GM18909 (cell line): ENCODE measurements at regions not wholly inside any gene's neighbourhood (a gene's known extent, or its start where the extent isn't known, plus 50 kb on each side); places are given as distances from the start of the nearest gene placed in this dataset.
"Not testable (repeated sequence)": the region's sequence is repeated elsewhere in the genome, so short reads cannot be mapped to it uniquely, and the experiment has no call there.

ENCODE experiments used
- ATAC-seq: cut with Tn5 transposase; IDR thresholded peaks from one replicate; pipeline ENCODE4 v1.9.1; 2021; ENCODE audit warnings: mild to moderate bottlenecking; ENCODE audit not compliant: unreplicated experiment, poor library complexity

GRCh38 chr7:124188576-124188975, 155.7 kb upstream of the TMEM229A start:
- no peak for ATAC-seq

DNA sequence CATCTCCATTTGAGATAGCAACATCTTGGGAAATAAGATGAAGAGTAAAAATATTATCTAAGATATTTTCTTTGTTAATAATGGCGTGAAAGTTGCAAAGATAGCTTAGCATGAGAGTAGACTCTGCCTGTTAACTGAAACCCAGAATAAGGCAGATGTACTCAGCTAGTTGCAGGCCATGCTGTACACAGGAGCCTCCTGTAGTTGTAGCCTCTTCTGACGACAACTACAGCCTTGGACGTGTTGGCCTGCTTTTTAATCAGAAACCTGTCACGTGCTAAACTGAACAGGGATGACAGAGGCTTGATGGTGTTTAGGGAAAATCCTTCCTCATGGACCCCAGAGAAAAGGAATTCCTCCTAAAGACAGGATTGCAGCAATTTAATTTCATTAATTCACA, 155.1 kb upstream of the TMEM229A start:
- no peak for ATAC-seq

- no peak for ATAC-seq
Measured at GRCh38 chr7:124183649-124184048, 150.8 kb upstream of the TMEM229A start.

- ATAC-seq: no peak
Measured at GRCh38 chr7:124179641-124180040, 146.8 kb upstream of the TMEM229A start.

DNA sequence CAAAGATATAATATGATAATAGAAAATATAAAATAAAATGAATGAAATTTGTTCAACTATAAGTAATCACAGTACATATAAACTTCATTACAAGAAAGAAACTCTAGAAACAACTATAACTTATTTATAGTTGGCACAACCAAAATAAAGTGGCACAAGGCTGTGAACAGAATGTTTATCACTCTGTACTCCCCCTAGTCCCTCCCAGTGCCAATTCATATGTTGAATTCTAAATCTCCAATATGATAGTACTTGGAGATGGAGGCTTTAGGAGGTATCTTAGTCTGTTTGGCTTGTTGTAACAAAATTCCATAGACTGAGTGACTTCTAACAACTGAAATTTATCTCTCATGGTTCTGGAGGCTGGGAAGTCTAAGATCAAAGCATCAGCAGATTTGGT, 145.0 kb upstream of the TMEM229A start:
- ATAC-seq: no peak

- ATAC-seq: not testable (repeated sequence)
Measured at GRCh38 chr7:124171812-124172211, 138.9 kb upstream of the TMEM229A start.

DNA sequence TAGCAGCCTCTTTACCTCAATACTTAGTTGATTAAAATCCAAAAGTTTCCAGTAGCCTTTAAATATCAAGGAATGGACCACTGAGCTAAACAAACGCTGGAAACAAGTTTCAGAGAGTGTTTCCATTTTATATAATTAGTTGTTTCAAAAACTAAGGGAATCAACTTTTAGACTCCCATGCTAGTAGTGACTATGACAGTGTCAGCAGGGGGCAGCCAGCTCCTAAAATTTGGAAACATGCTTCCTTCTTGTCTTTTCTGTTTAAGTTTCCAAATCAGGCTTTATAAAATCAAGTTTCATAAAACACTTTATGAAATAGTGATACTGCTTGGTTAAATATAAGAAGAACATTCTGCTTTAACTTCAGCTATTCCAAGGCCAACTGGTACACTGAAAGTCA, 138.2 kb upstream of the TMEM229A start:
- ATAC-seq: no peak

GRCh38 chr7:124168616-124169015, 135.7 kb upstream of the TMEM229A start:
- no peak for ATAC-seq

DNA sequence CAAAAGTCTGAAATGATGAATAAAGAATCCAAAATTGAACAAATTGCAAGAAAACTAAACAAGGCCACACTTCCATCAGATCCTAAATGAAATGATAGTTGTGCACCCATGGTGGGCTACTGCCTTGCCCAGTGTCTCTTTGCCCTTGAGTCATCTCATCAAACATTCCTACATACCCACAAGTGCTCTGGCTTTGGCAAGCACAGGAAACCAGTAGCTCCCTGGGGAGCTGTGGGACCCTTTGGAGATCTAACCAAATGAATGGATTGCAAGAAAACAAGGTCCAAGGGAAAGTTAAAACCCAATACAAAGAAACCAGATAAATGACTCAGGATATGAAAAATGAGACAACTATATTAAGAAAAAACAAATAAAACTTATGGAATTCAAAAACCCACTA, 129.8 kb upstream of the TMEM229A start:
- no peak for ATAC-seq

- ATAC-seq: peak; percentile 51
Measured at GRCh38 chr7:124155432-124156022, 122.7 kb upstream of the TMEM229A start.

GRCh38 chr7:124152859-124153692, 120.2 kb upstream of the TMEM229A start:
- ATAC-seq: peak; percentile 75

DNA sequence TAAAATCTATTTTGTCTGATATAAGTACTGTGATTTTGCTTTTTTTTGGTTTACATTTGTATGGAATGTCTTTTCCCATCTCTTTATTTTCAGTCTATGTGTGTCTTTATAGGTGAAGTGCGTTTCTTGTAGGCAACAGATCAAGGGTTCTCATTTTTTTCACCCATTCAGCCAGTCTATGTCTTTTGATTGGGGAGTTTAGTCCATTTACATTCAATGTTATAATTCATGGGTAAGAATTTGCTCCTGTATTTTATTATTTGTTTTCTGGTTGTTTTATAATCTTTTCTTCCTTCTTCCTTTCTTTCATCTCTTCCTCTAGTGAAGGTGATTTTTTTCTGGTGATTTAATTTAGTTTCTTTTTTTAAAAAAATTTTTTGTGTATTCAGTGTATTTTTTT, 104.8 kb upstream of the TMEM229A start:
- no peak for ATAC-seq

DNA sequence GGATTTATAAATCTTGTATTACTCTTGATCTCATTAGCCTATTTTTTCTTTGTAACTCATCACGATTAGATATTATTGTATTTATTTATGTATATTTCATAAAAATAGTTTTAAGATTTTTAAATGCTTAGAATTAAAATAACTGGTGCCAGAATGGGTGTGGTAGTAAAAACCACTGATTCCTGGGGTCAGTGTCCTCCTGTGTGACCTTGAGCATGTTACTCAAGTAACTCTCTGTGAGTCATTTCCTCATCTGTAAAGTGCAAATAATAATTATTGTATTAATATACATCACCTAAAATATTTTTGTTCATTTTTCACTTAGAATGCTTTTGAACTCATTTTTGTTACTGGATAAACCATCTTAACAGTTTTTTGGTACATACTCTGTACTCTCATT, 91.3 kb upstream of the TMEM229A start:
- no peak for ATAC-seq

DNA sequence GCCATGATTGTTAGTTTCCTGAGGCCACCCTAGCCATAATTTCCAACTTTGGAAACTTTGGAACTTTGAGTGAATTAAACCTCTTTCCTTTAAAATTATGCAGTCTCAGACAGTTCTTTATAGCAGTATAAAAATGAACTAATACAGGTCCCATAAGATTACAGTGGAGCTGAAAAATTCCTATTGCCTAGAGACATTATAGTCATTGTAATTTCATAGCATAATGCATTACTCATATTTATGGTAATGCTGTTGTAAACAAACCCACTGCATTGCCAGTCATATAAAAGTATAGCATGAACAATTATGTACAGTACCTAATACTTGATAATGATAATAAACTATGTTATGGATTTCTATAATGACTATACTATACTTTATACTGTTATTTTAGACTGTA, 88.0 kb upstream of the TMEM229A start:
- no peak for ATAC-seq

GRCh38 chr7:124113045-124113444, 80.2 kb upstream of the TMEM229A start:
- no peak for ATAC-seq

DNA sequence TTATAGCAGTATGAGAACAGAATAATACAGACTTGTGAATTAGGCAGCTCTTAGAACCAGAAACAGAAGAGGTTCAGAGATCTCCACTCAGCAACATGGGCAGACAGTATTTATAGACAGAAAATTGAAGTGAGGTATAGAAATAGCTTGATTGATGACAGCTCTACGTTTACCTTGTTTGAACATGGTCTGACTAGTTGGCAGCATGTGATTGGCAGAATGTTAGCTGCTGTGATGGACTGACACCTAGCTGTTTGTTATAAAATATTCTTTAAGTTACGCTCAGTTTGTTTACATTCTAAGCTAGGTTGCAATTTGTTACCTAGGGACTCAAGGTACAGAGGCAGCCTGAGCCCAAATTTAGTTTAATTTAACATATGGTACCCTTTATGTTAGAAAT, 73.7 kb upstream of the TMEM229A start:
- ATAC-seq: no peak

DNA sequence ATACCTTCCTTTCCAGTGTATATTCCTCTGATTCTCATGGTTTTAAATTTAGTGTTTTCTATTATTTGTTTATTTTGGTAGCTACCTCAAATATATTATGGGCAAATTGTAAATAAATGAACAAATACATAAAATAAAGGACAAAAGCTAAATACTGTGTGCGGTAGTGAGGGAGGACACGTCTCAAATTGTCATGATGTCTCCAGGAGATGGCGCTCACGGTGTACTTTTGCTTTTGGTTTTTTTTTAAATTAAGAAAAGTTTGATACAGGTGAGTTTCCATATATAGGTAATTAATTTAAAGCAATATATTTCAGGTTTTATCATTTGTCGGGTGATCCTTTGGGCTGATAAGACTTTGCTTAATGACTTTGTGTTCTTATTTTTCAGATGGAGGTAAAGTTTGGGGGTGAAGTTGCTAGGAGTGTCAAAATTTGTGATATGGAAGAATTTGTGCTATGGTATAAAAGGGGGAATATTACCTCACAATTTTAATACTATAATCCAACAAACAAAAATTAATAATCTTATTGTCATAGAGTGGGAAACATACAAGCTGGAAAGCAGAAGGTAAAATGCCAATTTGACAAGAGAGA, 68.4 kb upstream of the TMEM229A start:
- no peak for ATAC-seq

DNA sequence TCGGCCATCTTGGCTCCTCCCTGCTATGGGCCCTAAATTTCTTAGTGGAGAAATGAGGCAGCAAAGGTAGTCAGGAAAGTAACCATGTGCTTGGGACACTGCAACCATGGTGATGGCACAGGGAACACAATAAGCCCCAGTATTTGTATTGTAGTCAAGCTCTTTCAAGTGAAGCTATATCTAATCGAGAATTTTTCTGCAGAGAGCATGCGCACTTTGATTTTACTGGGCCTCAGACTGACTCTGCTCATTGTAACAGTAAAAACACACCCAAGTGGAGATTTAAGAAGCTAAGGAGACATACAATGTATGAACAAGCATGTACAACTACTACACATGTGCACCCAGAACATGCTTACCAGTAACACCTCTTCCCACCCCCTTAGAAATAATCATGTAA, 67.3 kb upstream of the TMEM229A start:
- no peak for ATAC-seq

DNA sequence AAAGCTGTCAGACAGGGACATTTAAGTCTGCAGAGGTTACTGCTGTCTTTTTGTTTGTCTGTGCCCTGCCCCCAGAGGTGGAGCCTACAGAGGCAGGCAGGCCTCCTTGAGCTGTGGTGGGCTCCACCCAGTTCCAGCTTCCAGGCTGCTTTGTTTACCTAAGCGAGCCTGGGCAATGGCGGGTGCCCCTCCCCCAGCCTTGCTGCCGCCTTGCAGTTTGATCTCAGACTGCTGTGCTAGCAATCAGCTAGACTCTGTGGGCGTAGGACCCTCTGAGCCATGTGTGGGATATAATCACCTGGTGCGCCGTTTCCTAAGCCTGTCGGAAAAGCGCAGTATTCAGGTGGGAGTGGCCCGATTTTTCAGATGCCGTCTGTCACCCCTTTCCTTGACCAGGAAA, 66.7 kb upstream of the TMEM229A start:
- not testable (repeated sequence) for ATAC-seq

DNA sequence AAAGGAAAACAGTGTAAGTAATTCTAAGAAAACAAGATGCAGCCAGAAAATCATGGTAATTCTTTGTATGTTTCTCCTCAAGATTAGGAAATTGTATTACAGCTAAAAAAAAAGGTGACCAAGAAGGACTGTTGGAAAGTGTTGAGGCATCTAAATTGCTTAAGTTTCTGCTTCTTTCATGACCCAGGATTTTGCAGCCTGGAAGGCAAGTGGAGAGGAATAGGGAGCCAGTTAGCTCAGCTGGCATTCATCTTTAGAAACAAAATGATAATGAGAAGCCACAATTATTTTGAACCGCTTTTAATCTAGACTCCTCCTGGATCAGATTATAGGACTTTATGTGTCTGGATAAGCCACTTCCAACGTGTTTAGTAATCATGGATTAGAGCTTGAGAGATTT, 56.8 kb upstream of the TMEM229A start:
- ATAC-seq: no peak

DNA sequence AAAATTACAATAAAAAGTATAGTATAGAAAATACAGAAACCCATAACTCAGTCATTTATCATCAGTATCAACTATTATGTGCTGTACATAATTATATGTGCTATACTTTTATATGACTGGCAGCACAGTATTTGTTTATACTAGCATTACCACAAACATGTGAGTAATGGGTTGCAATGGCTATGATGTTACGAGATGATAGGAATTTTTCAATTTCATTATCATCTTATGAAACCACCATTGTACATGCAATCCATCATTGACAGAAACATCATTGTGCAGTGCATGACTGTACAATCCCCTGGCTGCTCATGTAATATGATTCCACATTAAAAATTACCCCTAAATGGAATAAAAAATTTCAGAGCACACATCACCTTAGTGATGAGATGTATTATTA, 55.7 kb upstream of the TMEM229A start:
- ATAC-seq: no peak

GRCh38 chr7:124086843-124087242, 54.0 kb upstream of the TMEM229A start:
- ATAC-seq: no peak
